MCF 10A (cell line): ENCODE measurements at regions not wholly inside any gene's neighbourhood (a gene's known extent, or its start where the extent isn't known, plus 50 kb on each side); places are given as distances from the start of the nearest gene placed in this dataset.
A peak's percentile ranks its signal among the peaks of the same experiment; 100 is the strongest.

ENCODE experiments used
- BruUV-seq: library from RNA; stranded (reverse); fragments of 400-500 nt; replicated peaks from 2 replicates; lab custom pipeline; 2021; lab: Mats Ljungman, UMichigan
- CTCF ChIA-PET: fragments of 300-600 bp; sonication (Branson Sonifier 250); formaldehyde crosslinking; extraction: SDS; loops from one replicate; lab custom pipeline; 2021; ENCODE audit warnings: antibody characterized with exemption, inconsistent platforms; lab: Yijun Ruan, JAX
- POLR2A ChIA-PET: fragments of 300-600, 350-650 bp; sonication (Branson Sonifier 250); formaldehyde crosslinking; extraction: SDS; loops from one replicate; lab custom pipeline; 2020; ENCODE audit warnings: antibody characterized with exemption, inconsistent platforms; lab: Yijun Ruan, JAX
- DNase-seq: peaks from one replicate; pipeline ENCODE4 v3.0.0-alpha.2; 2018; ENCODE audit not compliant: unreplicated experiment
- H3K27ac Mint-ChIP-seq: one replicate; pipeline ENCODE4 v1.8.0; 2022; ENCODE audit warnings: mild to moderate bottlenecking, low read depth, mixed read lengths; ENCODE audit not compliant: unreplicated experiment
- H3K27me3 Mint-ChIP-seq: one replicate; pipeline ENCODE4 v1.8.0; 2022; ENCODE audit warnings: mixed read lengths; ENCODE audit not compliant: insufficient read depth, unreplicated experiment
- H3K36me3 Mint-ChIP-seq: one replicate; pipeline ENCODE4 v1.8.0; 2022; ENCODE audit warnings: mild to moderate bottlenecking, moderate library complexity, mixed read lengths; ENCODE audit not compliant: insufficient read depth, unreplicated experiment
- H3K4me1 Mint-ChIP-seq: one replicate; pipeline ENCODE4 v1.8.0; 2022; ENCODE audit warnings: mixed read lengths; ENCODE audit not compliant: insufficient read depth, unreplicated experiment
- H3K4me3 Mint-ChIP-seq: one replicate; pipeline ENCODE4 v1.8.0; 2022; ENCODE audit warnings: mild to moderate bottlenecking, moderate library complexity, mixed read lengths; ENCODE audit not compliant: unreplicated experiment
- H3K9me3 Mint-ChIP-seq: one replicate; pipeline ENCODE4 v1.8.0; 2022; ENCODE audit warnings: mixed read lengths; ENCODE audit not compliant: unreplicated experiment
- CTCF ChIP-seq: fragments of 200-600 bp; IDR thresholded peaks from one replicate; pipeline ENCODE4 v1.8.0; 2022; ENCODE audit warnings: antibody characterized with exemption, mild to moderate bottlenecking; ENCODE audit not compliant: unreplicated experiment
- intact Hi-C: fragments of 100-400 bp; cut with micrococcal nuclease; formaldehyde crosslinking; loops from 2 replicates; pipeline ENCODE4 v1.14.1; 2022

DNA sequence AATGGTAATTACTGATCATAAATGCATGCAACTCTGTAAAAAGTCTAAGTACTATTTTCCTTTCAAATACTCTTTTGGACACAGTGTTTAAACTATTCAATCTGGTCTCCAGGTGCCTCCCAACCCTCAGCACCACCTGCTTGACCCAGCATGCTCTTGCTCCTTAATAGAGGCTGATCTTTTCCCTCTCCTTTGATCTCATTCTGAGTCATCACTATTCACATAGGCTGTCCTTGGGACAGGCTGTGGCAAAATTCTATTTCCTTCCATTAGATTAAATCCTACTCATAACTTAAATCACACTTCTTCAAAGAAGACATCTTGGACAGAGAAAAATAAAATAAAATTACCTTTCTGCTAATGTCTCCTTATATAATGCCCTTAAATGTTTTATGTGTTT, 199.4 kb upstream of the ST8SIA4 start:
- Mint-ChIP-seq H3K9me3 (no peaks in the 10 kb centered on the region), H3K36me3 (no peaks in the 10 kb centered on the region), H3K4me3 (no peak overlapping the region), H3K27ac (no peak overlapping the region), H3K4me1 (no peaks in the 10 kb centered on the region), H3K27me3 (no peaks in the 10 kb centered on the region)
- intact Hi-C loops, result no loop called here
- CTCF ChIA-PET, result no interaction called here
- POLR2A ChIA-PET, result no interaction called here
- DNase-seq, result peak; percentile 33
- no peak for TF ChIP-seq CTCF
- BruUV-seq, result no TSS peak

DNA sequence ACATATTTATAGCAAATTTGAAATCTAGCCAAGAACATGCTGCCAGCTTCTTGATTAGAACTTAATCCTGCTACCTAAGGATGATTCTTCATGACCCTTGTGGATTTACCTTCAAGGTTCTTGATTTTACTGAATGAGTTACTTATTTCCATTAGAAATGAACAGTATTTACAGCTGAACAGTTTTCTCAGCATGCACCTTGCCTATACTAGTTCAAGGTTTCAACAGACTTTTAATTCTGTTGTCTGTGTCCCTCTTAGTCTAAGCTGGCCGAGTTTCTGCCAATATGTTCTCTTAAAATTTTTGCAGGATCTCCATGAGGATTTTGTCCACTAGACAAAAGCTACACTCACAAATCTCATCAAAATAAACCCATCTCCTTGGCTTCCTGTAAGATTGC, 188.8 kb upstream of the ST8SIA4 start:
- Mint-ChIP-seq H3K4me1 (no peaks in the 10 kb centered on the region), H3K27me3 (no peaks in the 10 kb centered on the region), H3K9me3 (no peaks in the 10 kb centered on the region), H3K36me3 (no peaks in the 10 kb centered on the region), H3K27ac (no peak overlapping the region), H3K4me3 (no peak overlapping the region)
- intact Hi-C loops, result no loop called here
- ChIA-PET CTCF (interaction anchor here (0.6 kb wide), 1 partner anchor 90 kb away, joined by 3 read pairs; no protein-coding TSS in a partner anchor), POLR2A (no interaction called here)
- no peak for TF ChIP-seq CTCF
- no TSS peak for BruUV-seq
- no peak for DNase-seq

DNA sequence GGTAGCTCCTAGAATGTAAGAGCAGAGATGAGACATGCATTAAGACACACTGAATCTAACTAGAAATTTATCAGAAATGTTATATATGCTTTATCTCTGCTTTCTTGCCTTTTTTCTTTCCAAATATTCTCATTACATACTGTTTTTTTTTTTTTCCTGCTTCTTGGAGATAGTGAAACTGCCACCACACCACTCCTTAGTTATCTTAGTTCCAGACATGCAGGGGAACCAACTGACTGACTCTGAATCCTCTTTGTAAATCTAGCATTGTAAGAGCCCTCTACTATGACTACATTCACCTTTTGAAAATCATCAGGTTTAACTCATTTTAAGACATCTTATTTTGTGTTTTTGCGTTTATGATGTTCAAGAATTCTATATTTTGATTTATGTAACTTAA, 181.3 kb upstream of the ST8SIA4 start:
- no peak overlapping the region for H3K27ac Mint-ChIP-seq
- ChIA-PET CTCF (no interaction called here), POLR2A (no interaction called here)
- H3K4me1 Mint-ChIP-seq, result no peaks in the 10 kb centered on the region
- DNase-seq, result no peak
- H3K36me3 Mint-ChIP-seq, result no peaks in the 10 kb centered on the region
- intact Hi-C loops, result no loop called here
- no TSS peak for BruUV-seq
- H3K4me3 Mint-ChIP-seq, result no peak overlapping the region
- H3K27me3 Mint-ChIP-seq, result no peaks in the 10 kb centered on the region
- H3K9me3 Mint-ChIP-seq, result no peaks in the 10 kb centered on the region
- no peak for TF ChIP-seq CTCF

DNA sequence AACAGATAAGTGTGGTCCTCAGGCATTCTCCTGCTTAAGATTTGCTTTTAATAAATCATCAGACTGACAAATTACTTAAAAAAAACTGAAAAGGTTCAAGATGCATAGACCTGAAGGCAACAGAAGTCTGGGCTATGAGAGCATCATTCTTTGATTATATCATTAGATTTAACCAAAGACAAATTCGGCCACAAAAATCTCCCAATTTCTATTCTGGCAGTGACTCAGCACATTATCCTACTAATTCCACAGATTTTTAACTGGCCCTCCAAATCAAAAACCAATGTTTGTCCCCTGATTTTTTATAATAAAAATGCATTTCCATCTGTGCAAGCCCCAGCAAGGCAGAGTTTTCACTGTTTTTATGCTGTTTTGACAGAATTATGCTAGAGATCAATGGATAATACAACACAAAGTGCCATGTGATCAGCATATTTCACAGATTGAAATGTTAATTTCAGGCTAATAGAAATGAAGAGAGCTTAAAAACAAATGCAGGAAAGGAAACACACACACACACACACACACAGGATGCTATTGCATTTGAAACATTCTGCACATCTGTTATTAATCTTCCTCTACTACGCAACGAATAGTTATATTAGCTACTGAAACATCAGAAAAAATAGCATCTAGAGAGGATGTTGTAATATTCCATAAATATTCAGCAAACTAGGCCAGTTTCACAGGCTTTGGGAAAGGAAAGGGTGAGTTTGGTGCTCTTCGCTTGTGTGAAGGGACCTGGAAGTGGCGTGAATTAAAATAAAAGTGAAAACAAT, 177.6 kb upstream of the ST8SIA4 start:
- no peak for TF ChIP-seq CTCF
- no peaks in the 10 kb centered on the region for H3K36me3 Mint-ChIP-seq
- CTCF ChIA-PET, result interaction anchor here (0.6 to 0.7 kb wide), 2 partner anchors 38 to 336 kb away, joined by 3 read pairs; no protein-coding TSS in a partner anchor

More for the DNA sequence above, 177.6 kb upstream of the ST8SIA4 start:
- no peak for DNase-seq
- no peak overlapping the region for H3K27ac Mint-ChIP-seq
- H3K4me3 Mint-ChIP-seq, result no peak overlapping the region
- H3K4me1 Mint-ChIP-seq, result no peaks in the 10 kb centered on the region
- no TSS peak for BruUV-seq
- POLR2A ChIA-PET, result no interaction called here
- intact Hi-C loops, result no loop called here
- H3K27me3 Mint-ChIP-seq, result no peaks in the 10 kb centered on the region
- no peaks in the 10 kb centered on the region for H3K9me3 Mint-ChIP-seq
